ENCODE measurements at regions not wholly inside any gene's neighbourhood (a gene's known extent, or its start where the extent isn't known, plus 50 kb on each side); places are given as distances from the start of the nearest gene placed in this dataset.

DNA sequence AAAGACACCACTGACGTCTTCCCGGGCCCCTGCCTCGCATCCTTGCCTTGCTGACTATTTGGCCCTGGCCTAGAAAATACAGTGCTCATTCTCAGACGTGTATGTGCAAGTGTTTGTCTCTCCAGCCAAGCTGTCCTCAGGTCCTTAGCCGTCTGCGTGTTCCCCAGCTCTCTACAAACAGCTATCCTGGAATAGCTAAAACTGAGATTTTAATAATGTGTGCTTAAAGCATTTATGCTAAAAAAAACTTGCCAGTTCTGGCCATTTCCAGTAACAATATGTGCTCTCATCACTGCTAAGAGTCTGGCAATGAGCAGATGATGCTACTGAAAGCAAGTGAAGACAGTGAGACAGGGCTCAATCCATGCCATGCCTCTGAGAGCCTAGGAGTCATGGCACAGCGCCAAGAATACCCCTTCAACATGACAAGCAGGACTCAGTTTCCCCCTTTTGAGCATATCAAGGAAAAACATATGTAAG lies 55.7 kb downstream of the IRF2BP2 start:
- DNase-seq (ENCODE audit: low spot score), result peak; percentile 41

DNA sequence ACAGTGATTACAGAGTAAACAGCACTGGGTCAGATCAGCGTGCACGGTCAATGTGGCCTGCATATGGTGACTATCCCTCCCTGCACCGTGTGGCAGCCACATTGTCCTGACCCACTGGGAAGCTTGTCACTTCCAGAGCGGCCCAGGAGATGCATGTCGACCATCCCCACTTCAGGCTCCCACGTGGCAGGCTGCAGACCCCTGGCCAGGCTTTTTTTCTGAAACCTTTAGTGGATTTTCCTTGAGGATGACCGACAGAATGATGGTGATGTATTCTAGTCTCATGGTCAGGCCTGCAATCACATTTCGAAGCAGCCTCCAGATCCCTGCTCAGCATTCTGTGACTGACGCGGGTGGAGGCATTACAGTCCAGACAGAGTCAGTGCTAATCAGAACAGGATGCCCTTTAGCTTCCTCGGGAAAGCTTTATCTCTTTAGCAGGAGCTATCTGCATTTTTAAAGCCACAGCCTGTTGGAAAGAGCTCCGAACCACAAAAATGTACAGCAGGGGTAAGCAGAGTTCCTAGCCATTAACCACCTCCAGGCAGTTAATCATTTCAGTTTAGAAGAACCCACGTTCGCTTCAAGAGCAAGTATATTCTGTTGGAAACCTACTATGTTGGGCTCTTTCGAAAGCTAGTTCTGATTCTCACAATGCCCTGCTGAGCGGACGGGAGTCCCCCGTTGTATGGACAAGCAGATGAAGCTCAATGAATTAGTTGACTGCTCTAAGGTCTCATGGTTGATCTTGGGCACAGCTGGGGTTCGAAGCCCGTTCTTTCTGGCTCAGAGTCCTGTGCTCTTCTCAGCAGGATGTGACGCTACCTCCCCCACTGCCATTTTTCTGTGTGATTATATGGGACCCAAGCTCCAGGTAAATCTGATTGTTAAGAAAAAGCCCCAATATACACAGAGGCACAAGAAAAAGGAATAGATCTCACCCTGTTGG lies 56.5 kb downstream of the IRF2BP2 start:
- peak; percentile 32 for DNase-seq (ENCODE audit: low spot score)

DNA sequence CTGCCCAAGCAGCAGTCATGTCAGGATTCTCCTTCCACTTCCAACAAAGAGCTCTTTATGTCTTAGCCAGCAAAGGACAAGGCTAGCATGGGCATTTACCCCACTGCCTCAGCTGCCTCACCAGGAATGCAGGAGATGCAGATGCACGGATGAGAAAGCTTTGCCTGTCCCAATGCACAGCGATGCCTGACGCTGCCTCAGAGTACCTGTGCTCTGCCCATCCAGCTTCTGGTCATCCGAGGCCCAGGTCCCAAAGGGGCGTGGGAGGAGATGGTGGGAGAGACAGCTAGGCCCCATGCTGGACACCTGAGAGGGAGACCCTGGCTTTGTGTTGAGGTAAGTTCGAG lies 59.0 kb downstream of the IRF2BP2 start:
- DNase-seq (ENCODE audit: low spot score), result no peak

DNA sequence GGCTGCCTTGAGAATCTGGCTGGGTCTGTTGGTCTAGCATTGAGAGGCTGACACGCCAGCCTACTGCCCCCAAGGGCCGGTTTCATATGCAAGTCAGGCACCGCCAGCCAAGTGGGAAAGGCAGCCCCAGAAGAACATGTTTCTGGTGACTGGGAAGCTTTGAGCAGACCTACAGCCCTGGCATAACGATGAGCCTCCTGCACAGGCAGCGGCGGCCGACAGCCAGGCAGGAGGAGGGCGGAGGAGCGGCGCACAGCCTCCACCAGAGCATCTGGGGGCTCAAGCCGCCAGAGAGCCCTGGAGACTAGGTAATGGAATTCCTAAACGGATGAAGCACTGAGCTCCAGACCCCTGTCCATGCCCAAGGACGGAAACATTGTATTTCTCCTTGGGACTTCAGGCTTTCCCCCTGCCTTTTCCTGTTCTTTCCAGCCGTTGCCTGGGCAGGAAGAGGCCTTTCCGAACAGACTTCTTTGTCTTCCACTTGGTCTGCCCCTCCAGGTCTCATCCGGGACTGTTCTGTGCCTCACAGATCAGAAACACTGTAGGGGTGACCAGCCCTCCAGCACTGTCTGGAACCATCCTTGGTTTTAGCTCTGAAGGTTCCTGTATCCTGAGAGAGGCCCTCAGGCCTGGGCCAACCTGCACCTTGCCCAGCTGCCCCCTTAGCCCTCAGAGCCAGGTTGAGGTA lies 59.5 kb downstream of the IRF2BP2 start:
- DNase-seq (ENCODE audit: low spot score), result no peak

GRCh38 chr1:234549447-234550021 lies 60.4 kb downstream of the IRF2BP2 start:
- no peak for DNase-seq (ENCODE audit: low spot score)

- DNase-seq (ENCODE audit: low spot score), result no peak
Observed at GRCh38 chr1:234546890-234547788, 62.8 kb downstream of the IRF2BP2 start.

- DNase-seq (ENCODE audit: low spot score), result no peak
Observed at GRCh38 chr1:234546387-234546704, 63.6 kb downstream of the IRF2BP2 start.

DNA sequence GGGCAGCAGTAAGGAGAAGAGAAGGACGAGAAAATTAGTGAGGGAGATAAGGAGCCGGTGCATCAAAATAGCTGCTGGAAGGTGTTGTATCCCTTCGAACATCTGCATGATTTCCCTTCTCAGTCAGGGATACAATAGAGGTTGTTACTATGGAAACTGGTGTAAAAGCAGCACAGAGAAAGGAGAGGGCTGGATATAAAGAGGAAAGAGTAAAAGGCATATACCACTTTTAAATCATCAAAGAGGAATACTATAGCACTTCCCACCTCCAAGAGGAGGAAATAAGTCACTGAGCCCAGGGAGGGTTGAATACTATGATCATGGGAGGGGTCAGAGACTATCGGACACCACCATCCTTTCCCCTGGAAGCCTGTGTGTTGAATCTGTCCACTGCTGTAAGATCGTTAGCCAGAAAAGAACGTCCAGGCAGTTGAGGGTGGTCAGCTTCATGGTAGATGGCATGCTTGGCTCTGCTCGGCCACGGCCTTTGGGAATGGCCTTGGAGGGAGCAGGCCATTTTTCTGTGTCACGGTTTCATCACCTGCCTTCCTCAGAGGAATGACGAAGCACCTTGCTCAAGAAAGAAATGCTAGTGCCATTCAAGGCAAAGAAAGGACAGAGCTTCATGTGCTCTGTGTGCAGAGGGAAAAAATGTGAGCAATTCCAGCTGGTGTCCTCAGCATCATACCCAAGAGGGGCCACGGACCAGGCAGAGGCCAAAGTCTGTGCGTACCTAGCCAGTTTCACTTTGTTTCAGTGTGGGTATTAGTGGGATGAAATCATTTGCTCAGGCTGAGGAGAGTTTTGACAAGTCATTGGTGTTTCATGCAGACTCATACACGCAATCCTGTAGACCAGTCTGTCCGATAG lies 64.2 kb downstream of the IRF2BP2 start:
- no peak for DNase-seq (ENCODE audit: low spot score)

DNA sequence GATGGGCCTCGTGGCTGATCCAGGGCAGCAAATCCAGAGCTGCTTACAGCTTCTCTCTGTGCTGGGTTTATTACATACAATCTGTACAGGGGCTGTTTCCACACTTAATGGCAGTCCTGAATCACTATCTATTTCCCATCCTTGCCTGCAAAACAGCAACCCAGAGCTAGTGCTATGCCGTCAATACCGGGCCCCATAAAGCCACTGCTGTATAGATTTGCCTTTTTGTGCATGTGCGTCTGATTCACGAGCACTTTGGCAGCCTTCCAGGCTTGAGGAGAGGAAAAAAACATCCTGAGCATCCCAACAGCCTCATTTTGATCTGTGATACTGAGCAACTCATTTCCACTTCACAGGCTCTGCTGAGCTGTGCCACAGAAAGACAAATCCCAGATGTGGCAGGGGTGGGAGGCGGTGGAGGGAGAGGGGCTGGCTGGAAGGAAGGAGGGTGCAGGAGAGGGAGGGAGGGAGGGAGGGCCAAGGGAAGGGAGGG lies 65.2 kb upstream of the TARBP1 start:
- peak; percentile 72 for DNase-seq (ENCODE audit: low spot score)

DNA sequence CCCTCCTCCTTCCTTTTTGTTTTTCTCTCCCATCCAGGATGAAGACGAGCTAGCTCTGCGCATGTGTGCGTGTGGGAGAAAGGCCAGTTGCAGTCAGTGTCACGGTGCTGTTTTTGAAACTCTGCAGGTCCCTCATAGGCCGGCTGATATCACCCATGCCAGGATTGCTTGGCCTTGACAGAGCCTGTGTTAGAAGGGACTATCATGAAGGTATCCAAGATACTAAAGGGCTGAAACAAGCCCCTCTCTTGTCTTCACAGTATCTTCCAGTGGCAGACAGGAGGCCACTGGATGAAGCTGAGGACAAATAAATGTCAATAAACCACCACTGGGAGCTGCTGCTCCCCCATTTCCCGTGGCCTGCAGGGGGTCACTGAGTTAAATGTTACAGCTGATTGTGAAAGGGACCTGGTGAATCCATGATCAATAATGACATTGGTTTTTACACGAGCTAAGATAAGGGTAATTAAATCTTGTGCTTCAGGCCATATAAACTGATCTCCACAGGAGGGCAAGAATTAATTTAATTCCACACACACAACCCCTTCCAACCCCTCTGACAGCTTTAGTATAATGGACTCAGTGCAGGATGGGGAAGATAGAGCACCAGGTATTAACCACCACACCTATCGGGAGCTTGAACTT lies 64.6 kb upstream of the TARBP1 start:
- no peak for DNase-seq (ENCODE audit: low spot score)

DNA sequence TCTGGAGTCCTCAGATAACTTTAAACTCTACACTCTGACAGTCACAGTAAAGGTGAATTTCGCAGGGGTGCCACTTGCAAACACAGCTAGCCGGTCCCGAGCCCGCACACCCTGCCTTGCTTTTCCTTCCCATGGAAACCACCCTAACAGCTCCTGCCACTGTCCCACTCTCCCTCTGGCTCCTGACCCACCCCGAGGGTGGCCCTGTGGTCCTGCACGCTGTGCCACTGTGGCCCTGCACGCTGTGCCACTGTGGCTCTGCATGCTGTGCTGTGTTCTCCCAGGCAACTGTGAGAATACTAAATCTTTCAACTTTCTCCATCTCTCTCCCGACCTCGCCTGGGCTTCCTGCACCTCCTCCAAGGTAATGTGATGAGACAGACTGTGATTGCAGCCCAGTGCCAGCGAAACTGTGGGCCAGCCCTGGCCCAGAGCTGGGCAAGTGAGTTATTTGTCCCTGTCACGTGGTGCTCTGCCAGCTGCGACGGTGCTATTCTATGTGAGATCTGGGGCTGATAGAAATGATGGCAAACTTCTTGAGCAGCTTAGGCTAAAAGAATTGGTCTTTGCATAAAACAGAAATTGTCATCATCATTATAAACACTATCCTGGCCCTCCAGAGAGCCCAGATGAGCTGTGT lies 63.4 kb upstream of the TARBP1 start:
- no peak for DNase-seq (ENCODE audit: low spot score)

- DNase-seq (ENCODE audit: low spot score), result no peak
Observed at GRCh38 chr1:234541286-234541975, 62.5 kb upstream of the TARBP1 start.

GRCh38 chr1:234540404-234540762 lies 61.4 kb upstream of the TARBP1 start:
- DNase-seq (ENCODE audit: low spot score), result no peak

DNA sequence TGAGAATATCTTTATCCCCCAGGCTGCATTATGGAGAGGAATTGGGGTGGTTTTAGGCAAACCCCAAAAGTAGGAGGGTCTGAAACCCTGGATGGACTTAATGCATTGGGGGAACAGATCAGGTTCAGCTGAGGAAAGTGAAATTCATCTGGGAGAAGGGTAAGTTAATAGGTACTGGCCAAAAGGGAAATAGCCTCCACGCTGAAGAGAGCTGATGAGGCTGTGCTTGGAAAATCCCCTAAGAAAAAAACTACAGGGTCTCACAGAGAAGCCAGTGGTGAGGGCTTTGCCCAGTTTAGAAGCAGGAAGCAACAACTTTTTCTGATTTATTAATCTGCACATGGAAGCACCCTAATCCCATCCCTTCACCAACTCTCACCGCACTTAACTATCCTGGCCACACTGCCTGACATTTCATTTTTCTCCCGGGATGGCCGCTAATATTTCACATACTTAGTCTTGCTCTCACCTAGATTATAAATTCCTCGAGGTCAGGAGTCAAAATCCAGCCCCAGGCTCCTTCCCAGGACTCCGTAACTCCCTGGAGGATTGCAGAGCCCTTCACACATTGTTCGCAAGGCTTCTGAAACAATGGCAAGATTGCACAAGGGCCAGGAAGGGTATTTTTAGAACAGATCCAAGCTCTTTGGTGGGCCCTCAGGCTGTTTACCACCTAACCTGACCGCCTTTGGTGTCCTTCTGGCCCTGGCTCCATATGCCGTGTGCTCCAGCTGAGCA lies 60.9 kb upstream of the TARBP1 start:
- DNase-seq (ENCODE audit: low spot score), result no peak

DNA sequence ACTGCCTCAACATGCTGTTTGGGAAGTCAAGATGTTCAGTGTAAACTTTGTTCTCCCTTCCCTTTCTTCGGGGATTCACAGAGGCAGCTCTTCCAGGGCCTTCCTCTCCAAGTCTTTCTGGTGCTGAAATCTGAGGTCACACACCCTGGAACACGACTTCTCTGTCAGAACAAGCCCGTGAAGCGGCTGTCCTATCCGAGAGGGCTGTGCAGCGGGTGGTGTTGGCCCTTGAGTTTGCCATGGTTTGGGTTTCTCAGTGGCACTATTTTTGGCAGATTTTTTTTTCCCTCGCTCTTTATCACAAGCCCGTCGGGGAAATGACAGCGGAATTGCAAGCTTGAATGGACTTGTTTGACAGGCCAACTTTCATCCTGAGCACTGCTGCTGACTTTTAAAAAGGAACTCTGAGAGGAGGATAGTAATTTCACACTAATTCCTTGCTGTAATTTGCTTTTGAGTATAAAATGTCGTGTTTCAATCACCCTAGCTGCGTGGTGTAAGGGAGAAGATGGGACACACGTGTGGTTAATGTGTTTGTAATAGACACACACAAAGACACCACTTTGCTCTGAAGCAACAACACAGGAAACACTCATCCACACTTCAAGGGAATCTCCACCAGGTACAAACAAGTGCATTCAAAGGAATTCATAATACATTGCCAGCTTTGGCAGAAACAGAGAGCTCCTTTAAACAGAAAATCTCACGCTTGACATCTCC lies 60.1 kb upstream of the TARBP1 start:
- no peak for DNase-seq (ENCODE audit: low spot score)

DNA sequence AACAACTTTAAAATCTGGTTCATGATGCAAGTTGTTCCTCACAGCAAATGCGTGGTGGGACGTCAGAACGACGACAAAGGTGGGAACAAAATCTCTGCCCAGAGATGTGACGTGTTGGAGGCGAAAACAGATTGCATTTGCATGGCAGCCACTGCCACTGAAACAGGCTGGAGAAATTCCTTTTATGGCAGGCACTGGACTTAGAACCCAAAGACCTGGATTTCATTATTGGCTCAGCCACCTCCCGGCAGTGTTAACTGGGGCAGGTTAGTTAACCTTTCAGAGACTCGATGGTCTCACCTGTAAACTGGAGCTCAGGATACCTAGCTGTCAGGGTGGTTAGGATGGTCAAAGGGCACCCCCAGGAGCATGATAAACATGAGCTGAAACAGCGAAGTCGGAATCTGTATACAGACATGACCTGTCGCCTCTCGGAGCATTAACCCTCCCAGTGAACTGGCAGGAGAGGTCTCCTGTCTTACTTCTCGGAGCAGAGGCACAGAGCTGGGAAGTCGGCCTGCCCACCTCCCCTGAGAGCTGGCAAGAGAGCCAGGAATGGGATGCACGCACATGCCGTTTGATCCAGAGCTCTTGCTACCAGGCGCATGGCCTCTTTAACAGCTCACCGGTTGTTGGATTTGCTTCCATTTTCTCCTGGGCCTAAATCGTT lies 59.2 kb upstream of the TARBP1 start:
- no peak for DNase-seq (ENCODE audit: low spot score)

DNA sequence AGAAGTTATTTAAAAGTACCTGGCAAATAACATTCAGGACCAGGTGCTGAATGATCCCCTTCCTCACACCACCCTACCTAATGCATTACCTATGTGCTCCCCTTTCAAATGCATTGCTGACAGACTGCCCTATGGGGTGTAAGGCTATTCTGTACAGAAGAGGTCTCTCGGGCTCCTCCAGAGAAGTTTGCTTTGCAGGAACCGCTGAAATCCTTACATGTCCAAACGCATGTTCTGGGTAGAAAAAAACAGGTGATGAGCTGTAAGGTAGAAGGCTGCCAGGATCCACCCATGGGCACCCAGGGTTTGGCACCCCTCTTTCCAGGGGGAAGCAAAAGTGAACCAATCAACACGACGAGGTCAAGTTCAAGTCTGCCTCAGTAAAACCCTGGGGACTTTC lies 58.3 kb upstream of the TARBP1 start:
- DNase-seq (ENCODE audit: low spot score), result no peak
